Esophagus muscularis mucosa (tissue), 4 donors: ENCODE measurements at regions not wholly inside any gene's neighbourhood (a gene's known extent, or its start where the extent isn't known, plus 50 kb on each side); places are given as distances from the start of the nearest gene placed in this dataset.

Experiments used
- DNase-seq: peaks from one replicate; pipeline ENCODE4 v3.0.0-alpha.2; 2017; ENCODE audit errors: extremely low spot score
- H3K27ac ChIP-seq, 4 donors: fragments of 200-600 bp; sonication (generic); replicated peaks in 1 of 4; 1 replicate in 3 of 4; 2 replicates in 1 of 4; pipeline ENCODE4 v1.5.1; 2016 to 2019; ENCODE audit warnings: mild to moderate bottlenecking in 1 of 4
- H3K27me3 ChIP-seq, 4 donors: fragments of 200-600 bp; sonication (generic); one replicate each; pipeline versions ENCODE4 v1.5.1 to v1.6.0; 2016 to 2019
- H3K36me3 ChIP-seq, 4 donors: fragments of 200-600 bp; sonication (generic); one replicate each; pipeline ENCODE4 v1.5.1; 2016 to 2019
- H3K4me1 ChIP-seq, 4 donors: fragments of 200-600 bp; sonication (generic); one replicate each; pipeline ENCODE4 v1.5.1; 2016 to 2019
- H3K4me3 ChIP-seq, 4 donors: fragments of 200-600 bp; sonication (generic); 1 replicate in 2 of 4; 2 replicates in 2 of 4; pipeline ENCODE4 v1.5.1; 2016 to 2019; ENCODE audit warnings: mild to moderate bottlenecking in 4 of 4, moderate library complexity in 1 of 4
- H3K9me3 ChIP-seq, 4 donors: fragments of 200-600 bp; sonication (generic); 1 replicate in 3 of 4; 2 replicates in 1 of 4; pipeline ENCODE4 v1.5.1; 2016 to 2019
- EP300 ChIP-seq: sonication (generic); formaldehyde crosslinking; IDR thresholded peaks from one replicate; pipeline ENCODE4 v1.6.1; 2017; ENCODE audit warnings: antibody characterized with exemption
- POLR2A ChIP-seq: fragments of 450-650 bp; IDR thresholded peaks from one replicate; pipeline ENCODE4 v1.6.1; 2017; ENCODE audit warnings: antibody characterized with exemption, moderate library complexity, mild to moderate bottlenecking, low read depth
- POLR2AphosphoS5 ChIP-seq, 2 donors: sonication (generic); formaldehyde crosslinking; IDR thresholded peaks; one replicate each; pipeline ENCODE4 v1.6.1; 2017; ENCODE audit warnings: antibody characterized with exemption in 2 of 2
- WGBS: methylation state at CpG from one replicate; pipeline ENCODE4 v1.1.5; 2018; 5-methylcytosine and 5-hydroxymethylcytosine counted together
- intact Hi-C: fragments of 100-400 bp; cut with DNase I; formaldehyde crosslinking; loops from one replicate; pipeline ENCODE4 v1.15.1; 2023
- TF ChIP-seq, protein P1 (sequence below), 3 experiments: fragments of 200-600 bp in 2 of 3; fragments of 450-650 bp in 1 of 3; sonication (generic) in 2 of 3; IDR thresholded peaks; one replicate each; pipeline ENCODE4 v1.5.1; 2017 to 2019; ENCODE audit warnings: antibody characterized with exemption in 3 of 3, mild to moderate bottlenecking in 2 of 3, moderate library complexity in 1 of 3

DNA sequence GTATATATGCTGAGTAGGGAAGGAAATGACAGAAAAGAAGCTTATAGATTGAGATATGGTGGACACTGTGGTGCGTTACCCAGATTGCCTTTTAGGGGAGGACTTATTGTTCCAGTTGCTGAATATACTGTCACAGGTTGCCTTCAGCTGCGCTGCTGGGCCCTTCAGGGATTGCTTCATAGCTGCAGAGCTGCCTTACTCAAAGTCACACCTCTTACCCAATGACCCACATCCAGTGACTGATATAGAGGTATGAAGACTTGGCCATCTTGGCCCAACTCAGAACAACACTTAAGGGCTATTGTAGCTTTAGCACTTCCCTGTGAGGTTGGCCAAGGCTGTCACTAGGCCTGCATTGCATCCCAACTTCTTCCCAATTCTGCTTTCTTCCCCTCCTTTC, 63.4 kb upstream of the TMEM164 start:
- no peaks in the 10 kb centered on the region for H3K9me3 ChIP-seq
- H3K4me3 ChIP-seq: no peak overlapping the region
- TF ChIP-seq, protein P1, sequence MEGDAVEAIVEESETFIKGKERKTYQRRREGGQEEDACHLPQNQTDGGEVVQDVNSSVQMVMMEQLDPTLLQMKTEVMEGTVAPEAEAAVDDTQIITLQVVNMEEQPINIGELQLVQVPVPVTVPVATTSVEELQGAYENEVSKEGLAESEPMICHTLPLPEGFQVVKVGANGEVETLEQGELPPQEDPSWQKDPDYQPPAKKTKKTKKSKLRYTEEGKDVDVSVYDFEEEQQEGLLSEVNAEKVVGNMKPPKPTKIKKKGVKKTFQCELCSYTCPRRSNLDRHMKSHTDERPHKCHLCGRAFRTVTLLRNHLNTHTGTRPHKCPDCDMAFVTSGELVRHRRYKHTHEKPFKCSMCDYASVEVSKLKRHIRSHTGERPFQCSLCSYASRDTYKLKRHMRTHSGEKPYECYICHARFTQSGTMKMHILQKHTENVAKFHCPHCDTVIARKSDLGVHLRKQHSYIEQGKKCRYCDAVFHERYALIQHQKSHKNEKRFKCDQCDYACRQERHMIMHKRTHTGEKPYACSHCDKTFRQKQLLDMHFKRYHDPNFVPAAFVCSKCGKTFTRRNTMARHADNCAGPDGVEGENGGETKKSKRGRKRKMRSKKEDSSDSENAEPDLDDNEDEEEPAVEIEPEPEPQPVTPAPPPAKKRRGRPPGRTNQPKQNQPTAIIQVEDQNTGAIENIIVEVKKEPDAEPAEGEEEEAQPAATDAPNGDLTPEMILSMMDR (IDR thresholded peaks at IDR 0.05): no peak
- no peak for TF ChIP-seq POLR2AphosphoS5 (IDR thresholded peaks at IDR 0.05)
- TF ChIP-seq POLR2A: no peak
- TF ChIP-seq EP300: no peak
- H3K36me3 ChIP-seq: no peaks in the 10 kb centered on the region
- 67% methylated on average over 2 of the region's 2 CpGs for WGBS
- H3K4me1 ChIP-seq: no peaks in the 10 kb centered on the region
- DNase-seq: no peak
- H3K27me3 ChIP-seq: no peaks in the 10 kb centered on the region
- no peak overlapping the region for H3K27ac ChIP-seq
- intact Hi-C loops: no loop called here

DNA sequence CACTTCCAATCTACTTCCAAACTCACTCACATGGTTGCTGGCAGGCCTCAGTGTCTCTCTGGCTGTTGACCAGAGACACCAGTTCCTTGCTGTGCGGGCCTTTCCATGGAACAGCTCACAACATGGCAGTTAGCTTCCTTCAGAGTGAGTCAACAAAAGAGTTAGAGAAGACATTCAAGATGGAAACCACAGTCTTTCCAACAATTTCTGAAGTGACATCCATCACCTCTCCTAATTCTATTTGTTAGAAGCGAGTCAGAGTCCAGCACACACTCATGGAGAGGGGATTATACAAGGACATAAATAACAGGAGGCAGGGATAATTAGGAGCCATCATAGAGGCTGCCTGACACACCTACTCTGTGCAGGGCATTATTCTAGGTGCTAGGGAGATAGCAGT, 62.5 kb upstream of the TMEM164 start:
- H3K36me3 ChIP-seq: no peaks in the 10 kb centered on the region
- WGBS: 63% methylated on average over 2 of the region's 2 CpGs
- no peaks in the 10 kb centered on the region for H3K9me3 ChIP-seq

DNA sequence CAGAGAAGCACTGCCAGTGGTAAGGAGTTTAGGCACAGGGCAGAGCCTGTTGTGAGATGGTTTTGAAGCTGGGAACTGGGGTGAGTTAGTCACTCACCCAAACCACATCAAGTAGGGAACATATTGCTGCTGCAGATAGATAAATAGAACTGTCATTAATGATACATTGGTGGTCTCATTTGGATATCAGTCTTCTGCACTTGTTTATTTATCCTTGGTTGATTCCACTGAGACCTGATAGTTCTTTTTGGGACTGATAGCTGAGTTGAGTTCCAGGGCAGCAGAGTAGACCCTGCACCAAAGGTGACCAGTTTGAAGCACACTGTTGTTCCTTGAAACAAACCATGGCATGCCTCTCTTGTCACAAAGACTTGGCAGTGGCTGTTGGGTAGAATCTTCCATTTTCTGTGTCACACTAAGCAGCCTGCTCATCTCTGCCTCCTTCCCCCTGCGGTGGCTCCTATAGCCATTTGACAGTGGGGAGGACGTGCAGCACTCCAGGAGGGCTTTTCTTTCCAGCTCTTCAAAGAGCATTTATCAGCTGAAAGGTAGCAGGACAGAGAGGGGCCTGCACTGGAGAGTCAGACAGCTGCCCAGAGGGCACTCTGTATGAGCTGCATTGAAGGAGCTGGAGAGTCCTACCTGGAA, 59.7 kb upstream of the TMEM164 start:
- intact Hi-C loops: no loop called here
- Histone ChIP-seq H3K36me3 (no peaks in the 10 kb centered on the region), H3K9me3 (no peaks in the 10 kb centered on the region), H3K27ac (no peak overlapping the region), H3K27me3 (no peaks in the 10 kb centered on the region), H3K4me1 (no peaks in the 10 kb centered on the region), H3K4me3 (no peak overlapping the region)
- no peak for TF ChIP-seq POLR2A
- 90% methylated on average over 2 of the region's 2 CpGs for WGBS
- DNase-seq: no peak

More for the DNA sequence above, 62.5 kb upstream of the TMEM164 start:
- no peak overlapping the region for H3K27ac ChIP-seq
- no peaks in the 10 kb centered on the region for H3K4me1 ChIP-seq
- H3K27me3 ChIP-seq: no peaks in the 10 kb centered on the region
- no peak for TF ChIP-seq POLR2AphosphoS5 (IDR thresholded peaks at IDR 0.05)
- TF ChIP-seq EP300: no peak
- no peak for TF ChIP-seq POLR2A
- TF ChIP-seq, protein P1 (IDR thresholded peaks at IDR 0.05): no peak
- H3K4me3 ChIP-seq: no peak overlapping the region
- intact Hi-C loops: no loop called here
- DNase-seq: no peak

DNA sequence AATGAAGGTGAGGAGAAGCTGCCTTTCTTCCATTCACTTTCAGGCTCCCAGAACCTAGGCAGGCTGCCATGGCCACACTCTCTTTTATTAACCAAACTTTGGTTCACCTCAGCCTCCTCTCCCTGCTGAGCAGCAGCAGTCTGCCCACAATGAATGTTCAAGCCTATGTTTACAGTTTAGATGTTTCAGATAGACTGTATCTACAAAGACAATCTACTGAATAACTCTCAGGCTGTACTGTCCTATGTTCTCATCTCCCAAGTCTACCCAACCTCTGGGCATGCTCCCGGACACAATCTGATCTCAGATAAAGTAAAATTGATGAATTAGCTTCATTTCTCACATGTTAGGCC, 59.2 kb upstream of the TMEM164 start:
- WGBS: 69% methylated on average over 1 of the region's 1 CpG
- H3K36me3 ChIP-seq: no peaks in the 10 kb centered on the region
- TF ChIP-seq, protein P1 (IDR thresholded peaks at IDR 0.05): no peak
- TF ChIP-seq EP300 (no peak), POLR2A (no peak), POLR2AphosphoS5 (IDR thresholded peaks at IDR 0.05) (no peak)
- H3K9me3 ChIP-seq: no peaks in the 10 kb centered on the region
- H3K27ac ChIP-seq: no peak overlapping the region
- intact Hi-C loops: no loop called here
- H3K4me3 ChIP-seq: no peak overlapping the region
- no peaks in the 10 kb centered on the region for H3K27me3 ChIP-seq
- H3K4me1 ChIP-seq: no peaks in the 10 kb centered on the region
- no peak for DNase-seq

DNA sequence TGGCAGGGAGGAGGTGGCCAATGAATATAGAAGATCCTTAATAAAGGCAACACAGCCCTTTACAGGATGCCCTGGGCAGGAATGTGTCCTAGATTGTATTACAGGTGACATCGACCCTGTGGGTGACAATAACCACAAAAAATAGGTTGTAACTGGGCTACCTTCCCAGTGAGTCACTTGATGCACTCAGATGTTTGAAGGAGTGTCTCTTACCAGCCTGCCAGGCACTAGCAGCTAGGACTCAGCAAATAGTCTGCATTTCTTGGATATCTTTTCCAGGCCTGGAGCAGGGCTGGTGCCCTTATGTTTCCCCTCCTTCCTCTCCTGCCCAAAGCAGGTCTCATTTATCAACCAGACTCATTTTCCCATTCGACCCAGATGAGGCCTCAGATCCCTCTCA, 50.9 kb upstream of the TMEM164 start:
- Histone ChIP-seq H3K27me3 (no peaks in the 10 kb centered on the region), H3K9me3 (no peaks in the 10 kb centered on the region), H3K27ac (no peak overlapping the region), H3K4me1 (no peaks in the 10 kb centered on the region), H3K36me3 (no peaks in the 10 kb centered on the region), H3K4me3 (no peak overlapping the region)
- WGBS: 59% methylated on average over 2 of the region's 2 CpGs
- intact Hi-C loops: no loop called here
- no peak for TF ChIP-seq EP300
- no peak for TF ChIP-seq POLR2A
- no peak for TF ChIP-seq POLR2AphosphoS5 (IDR thresholded peaks at IDR 0.05)
- DNase-seq: no peak
